ENCODE measurements at regions not wholly inside any gene's neighbourhood (a gene's known extent, or its start where the extent isn't known, plus 50 kb on each side); places are given as distances from the start of the nearest gene placed in this dataset.

DNA sequence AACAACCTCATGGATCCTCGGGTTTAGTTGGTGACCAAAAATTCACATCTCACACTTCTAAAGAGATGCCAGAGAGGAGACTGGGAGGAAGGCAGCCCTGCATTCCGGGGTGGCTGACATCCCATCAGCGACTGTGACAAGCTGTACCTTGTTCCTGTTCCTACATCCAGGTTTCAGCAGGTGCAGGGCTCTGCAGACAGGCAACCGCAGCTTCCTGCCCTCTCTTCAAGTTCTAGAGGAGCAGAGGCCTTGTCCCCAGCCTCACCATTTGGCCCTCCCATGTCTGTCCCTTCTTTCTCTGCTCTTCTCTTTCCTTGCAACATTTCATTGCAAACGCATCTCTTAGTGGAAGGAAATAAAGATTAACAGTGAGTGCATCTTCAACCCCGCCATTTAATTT lies 454.6 kb downstream of the IRX1 start:
- DNase-seq (ENCODE audit: low read depth in 1 of 2, low spot score in 1 of 2), result no peak
- Histone ChIP-seq H3K27me3 (ENCODE audit: insufficient read depth, poor library complexity, severe bottlenecking) (no peaks in the 10 kb centered on the region), H3K27ac (replicated peaks) (no peak overlapping the region), H3K4me3 (replicated peaks; ENCODE audit: insufficient read depth, low read length) (no peak overlapping the region)
- TF ChIP-seq SPI1 (IDR thresholded peaks at IDR 0.05; ENCODE audit: borderline replicate concordance, low read depth), result no peak
- TF ChIP-seq POLR2AphosphoS5 (IDR thresholded peaks at IDR 0.05; ENCODE audit: low read depth), result no peak
- TF ChIP-seq GABPA (IDR thresholded peaks at IDR 0.05; ENCODE audit: low read depth), result no peak
- TF ChIP-seq, protein P1, sequence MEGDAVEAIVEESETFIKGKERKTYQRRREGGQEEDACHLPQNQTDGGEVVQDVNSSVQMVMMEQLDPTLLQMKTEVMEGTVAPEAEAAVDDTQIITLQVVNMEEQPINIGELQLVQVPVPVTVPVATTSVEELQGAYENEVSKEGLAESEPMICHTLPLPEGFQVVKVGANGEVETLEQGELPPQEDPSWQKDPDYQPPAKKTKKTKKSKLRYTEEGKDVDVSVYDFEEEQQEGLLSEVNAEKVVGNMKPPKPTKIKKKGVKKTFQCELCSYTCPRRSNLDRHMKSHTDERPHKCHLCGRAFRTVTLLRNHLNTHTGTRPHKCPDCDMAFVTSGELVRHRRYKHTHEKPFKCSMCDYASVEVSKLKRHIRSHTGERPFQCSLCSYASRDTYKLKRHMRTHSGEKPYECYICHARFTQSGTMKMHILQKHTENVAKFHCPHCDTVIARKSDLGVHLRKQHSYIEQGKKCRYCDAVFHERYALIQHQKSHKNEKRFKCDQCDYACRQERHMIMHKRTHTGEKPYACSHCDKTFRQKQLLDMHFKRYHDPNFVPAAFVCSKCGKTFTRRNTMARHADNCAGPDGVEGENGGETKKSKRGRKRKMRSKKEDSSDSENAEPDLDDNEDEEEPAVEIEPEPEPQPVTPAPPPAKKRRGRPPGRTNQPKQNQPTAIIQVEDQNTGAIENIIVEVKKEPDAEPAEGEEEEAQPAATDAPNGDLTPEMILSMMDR (IDR thresholded peaks at IDR 0.05; ENCODE audit: insufficient read depth, low read length), result no peak
- TF ChIP-seq, protein P2, sequence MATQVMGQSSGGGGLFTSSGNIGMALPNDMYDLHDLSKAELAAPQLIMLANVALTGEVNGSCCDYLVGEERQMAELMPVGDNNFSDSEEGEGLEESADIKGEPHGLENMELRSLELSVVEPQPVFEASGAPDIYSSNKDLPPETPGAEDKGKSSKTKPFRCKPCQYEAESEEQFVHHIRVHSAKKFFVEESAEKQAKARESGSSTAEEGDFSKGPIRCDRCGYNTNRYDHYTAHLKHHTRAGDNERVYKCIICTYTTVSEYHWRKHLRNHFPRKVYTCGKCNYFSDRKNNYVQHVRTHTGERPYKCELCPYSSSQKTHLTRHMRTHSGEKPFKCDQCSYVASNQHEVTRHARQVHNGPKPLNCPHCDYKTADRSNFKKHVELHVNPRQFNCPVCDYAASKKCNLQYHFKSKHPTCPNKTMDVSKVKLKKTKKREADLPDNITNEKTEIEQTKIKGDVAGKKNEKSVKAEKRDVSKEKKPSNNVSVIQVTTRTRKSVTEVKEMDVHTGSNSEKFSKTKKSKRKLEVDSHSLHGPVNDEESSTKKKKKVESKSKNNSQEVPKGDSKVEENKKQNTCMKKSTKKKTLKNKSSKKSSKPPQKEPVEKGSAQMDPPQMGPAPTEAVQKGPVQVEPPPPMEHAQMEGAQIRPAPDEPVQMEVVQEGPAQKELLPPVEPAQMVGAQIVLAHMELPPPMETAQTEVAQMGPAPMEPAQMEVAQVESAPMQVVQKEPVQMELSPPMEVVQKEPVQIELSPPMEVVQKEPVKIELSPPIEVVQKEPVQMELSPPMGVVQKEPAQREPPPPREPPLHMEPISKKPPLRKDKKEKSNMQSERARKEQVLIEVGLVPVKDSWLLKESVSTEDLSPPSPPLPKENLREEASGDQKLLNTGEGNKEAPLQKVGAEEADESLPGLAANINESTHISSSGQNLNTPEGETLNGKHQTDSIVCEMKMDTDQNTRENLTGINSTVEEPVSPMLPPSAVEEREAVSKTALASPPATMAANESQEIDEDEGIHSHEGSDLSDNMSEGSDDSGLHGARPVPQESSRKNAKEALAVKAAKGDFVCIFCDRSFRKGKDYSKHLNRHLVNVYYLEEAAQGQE (IDR thresholded peaks at IDR 0.05; ENCODE audit: insufficient replicate concordance, low read depth), result no peak

DNA sequence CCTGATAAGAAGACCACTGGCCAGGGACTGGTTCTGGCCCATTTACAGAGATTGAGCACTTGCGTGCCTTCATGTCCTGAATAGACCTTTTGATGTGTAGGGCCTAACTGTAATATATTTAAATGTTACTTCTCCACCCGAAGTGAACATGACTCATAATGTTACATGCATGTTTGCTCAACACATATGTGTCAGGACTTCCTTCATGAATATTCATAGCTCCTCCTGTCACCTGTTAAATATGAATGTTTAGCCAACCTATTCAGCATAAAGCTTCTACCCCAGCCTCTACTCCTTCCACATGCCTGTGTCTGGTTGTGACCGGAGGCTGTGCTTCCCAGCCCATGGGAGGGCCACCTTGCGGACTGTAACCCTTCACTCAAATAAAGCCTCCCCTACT lies 457.5 kb downstream of the IRX1 start:
- TF ChIP-seq POLR2AphosphoS5 (IDR thresholded peaks at IDR 0.05; ENCODE audit: low read depth), result no peak
- TF ChIP-seq, protein P1 (IDR thresholded peaks at IDR 0.05; ENCODE audit: insufficient read depth, low read length), result no peak
- TF ChIP-seq, protein P2 (IDR thresholded peaks at IDR 0.05; ENCODE audit: insufficient replicate concordance, low read depth), result no peak
- TF ChIP-seq SPI1 (IDR thresholded peaks at IDR 0.05; ENCODE audit: borderline replicate concordance, low read depth), result no peak
- TF ChIP-seq GABPA (IDR thresholded peaks at IDR 0.05; ENCODE audit: low read depth), result no peak
- no peak for DNase-seq (ENCODE audit: low read depth in 1 of 2, low spot score in 1 of 2)
- Histone ChIP-seq H3K27ac (replicated peaks) (no peak overlapping the region), H3K27me3 (ENCODE audit: insufficient read depth, poor library complexity, severe bottlenecking) (no peaks in the 10 kb centered on the region), H3K4me3 (replicated peaks; ENCODE audit: insufficient read depth, low read length) (no peak overlapping the region)

DNA sequence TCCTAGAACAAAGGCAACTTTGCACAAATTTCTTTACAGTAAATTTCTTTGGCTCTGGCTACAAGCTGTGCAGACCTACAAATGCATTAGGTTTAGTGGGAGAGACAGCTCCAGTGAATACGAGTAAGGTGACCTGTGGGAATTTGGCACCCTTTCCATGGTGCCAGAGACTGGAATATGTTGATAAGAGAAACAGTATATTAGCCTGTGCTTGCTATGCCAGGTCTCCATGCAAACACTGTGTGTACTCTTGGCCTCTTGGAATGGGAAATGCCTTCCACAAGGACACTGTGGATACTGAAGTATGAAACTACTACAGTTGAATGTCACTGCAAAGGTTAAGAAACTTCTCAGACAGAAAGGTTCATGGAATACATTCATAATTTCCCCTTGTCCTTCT lies 458.5 kb downstream of the IRX1 start:
- Histone ChIP-seq H3K27ac (replicated peaks) (no peak overlapping the region), H3K27me3 (ENCODE audit: insufficient read depth, poor library complexity, severe bottlenecking) (no peaks in the 10 kb centered on the region), H3K4me3 (replicated peaks; ENCODE audit: insufficient read depth, low read length) (no peak overlapping the region)
- no peak for DNase-seq (ENCODE audit: low read depth in 1 of 2, low spot score in 1 of 2)
- no peak for TF ChIP-seq GABPA (IDR thresholded peaks at IDR 0.05; ENCODE audit: low read depth)
- TF ChIP-seq, protein P1 (IDR thresholded peaks at IDR 0.05; ENCODE audit: insufficient read depth, low read length), result no peak
- TF ChIP-seq POLR2AphosphoS5 (IDR thresholded peaks at IDR 0.05; ENCODE audit: low read depth), result no peak
- TF ChIP-seq, protein P2 (IDR thresholded peaks at IDR 0.05; ENCODE audit: insufficient replicate concordance, low read depth), result no peak
- TF ChIP-seq SPI1 (IDR thresholded peaks at IDR 0.05; ENCODE audit: borderline replicate concordance, low read depth), result no peak
